Activated naive CD8-positive, alpha-beta T cell treated with anti-CD3 and anti-CD28 coated beads for 36 hours (primary cell): ENCODE measurements at regions not wholly inside any gene's neighbourhood (a gene's known extent, or its start where the extent isn't known, plus 50 kb on each side); places are given as distances from the start of the nearest gene placed in this dataset.
A peak's percentile ranks its signal among the peaks of the same experiment; 100 is the strongest.

Source experiments
- DNase-seq: peaks from one replicate; pipeline ENCODE4 v3.0.0; 2021
- H3K27ac Mint-ChIP-seq: one replicate; pipeline ENCODE4 v1.8.0; 2022; ENCODE audit warnings: mild to moderate bottlenecking, moderate library complexity, mixed read lengths
- H3K27me3 Mint-ChIP-seq: one replicate; pipeline ENCODE4 v1.8.0; 2022; ENCODE audit warnings: mild to moderate bottlenecking, mixed read lengths
- H3K36me3 Mint-ChIP-seq: one replicate; pipeline ENCODE4 v1.8.0; 2021; ENCODE audit warnings: mild to moderate bottlenecking, mixed read lengths
- H3K4me1 Mint-ChIP-seq: one replicate; pipeline ENCODE4 v1.8.0; 2021; ENCODE audit warnings: mixed read lengths
- H3K4me3 Mint-ChIP-seq: one replicate; pipeline ENCODE4 v1.8.0; 2022; ENCODE audit warnings: mild to moderate bottlenecking, moderate library complexity, mixed read lengths
- H3K9me3 Mint-ChIP-seq: one replicate; pipeline ENCODE4 v1.8.0; 2022; ENCODE audit warnings: mixed read lengths

- no peak for DNase-seq
- Mint-ChIP-seq H3K36me3 (no peaks in the 10 kb centered on the region), H3K27me3 (peaks cover 8% of the 10 kb centered on the region), H3K27ac (no peak overlapping the region), H3K4me1 (peaks cover 7% of the 10 kb centered on the region), H3K4me3 (no peak overlapping the region), H3K9me3 (no peaks in the 10 kb centered on the region)
Measured at GRCh38 chr16:85328676-85329058, 216.4 kb upstream of the CIBAR2 start.

GRCh38 chr16:85329059-85329812, 217.0 kb upstream of the CIBAR2 start:
- Mint-ChIP-seq H3K27ac (no peak overlapping the region), H3K27me3 (peaks cover 11% of the 10 kb centered on the region), H3K9me3 (no peaks in the 10 kb centered on the region), H3K36me3 (no peaks in the 10 kb centered on the region), H3K4me1 (peaks cover 7% of the 10 kb centered on the region), H3K4me3 (no peak overlapping the region)
- DNase-seq = no peak

- no peaks in the 10 kb centered on the region for H3K36me3 Mint-ChIP-seq
- no peak for DNase-seq
- H3K4me3 Mint-ChIP-seq = no peak overlapping the region
- H3K4me1 Mint-ChIP-seq = peaks cover 14% of the 10 kb centered on the region
- peaks cover 11% of the 10 kb centered on the region for H3K27me3 Mint-ChIP-seq
- no peak overlapping the region for H3K27ac Mint-ChIP-seq
- H3K9me3 Mint-ChIP-seq = no peaks in the 10 kb centered on the region
Measured at GRCh38 chr16:85330006-85330693, 217.9 kb upstream of the CIBAR2 start.

- DNase-seq = peak; percentile 26
- Mint-ChIP-seq H3K9me3 (no peaks in the 10 kb centered on the region), H3K27ac (no peak overlapping the region), H3K4me1 (peaks cover 19% of the 10 kb centered on the region), H3K27me3 (peaks cover 11% of the 10 kb centered on the region), H3K4me3 (no peak overlapping the region), H3K36me3 (no peaks in the 10 kb centered on the region)
Measured at GRCh38 chr16:85330694-85331188, 218.5 kb upstream of the CIBAR2 start.

GRCh38 chr16:85331688-85332087, 219.4 kb upstream of the CIBAR2 start:
- Mint-ChIP-seq H3K9me3 (no peaks in the 10 kb centered on the region), H3K36me3 (no peaks in the 10 kb centered on the region), H3K27ac (no peak overlapping the region), H3K27me3 (peaks cover 11% of the 10 kb centered on the region), H3K4me1 (peaks cover 19% of the 10 kb centered on the region), H3K4me3 (no peak overlapping the region)
- no peak for DNase-seq

GRCh38 chr16:85332175-85332574, 219.9 kb upstream of the CIBAR2 start:
- Mint-ChIP-seq H3K27ac (no peak overlapping the region), H3K4me1 (peaks cover 19% of the 10 kb centered on the region), H3K4me3 (no peak overlapping the region), H3K9me3 (no peaks in the 10 kb centered on the region), H3K36me3 (no peaks in the 10 kb centered on the region), H3K27me3 (peaks cover 11% of the 10 kb centered on the region)
- DNase-seq = no peak

- H3K4me1 Mint-ChIP-seq = peaks cover 19% of the 10 kb centered on the region
- H3K27ac Mint-ChIP-seq = no peak overlapping the region
- DNase-seq = no peak
- peaks cover 11% of the 10 kb centered on the region for H3K27me3 Mint-ChIP-seq
- no peak overlapping the region for H3K4me3 Mint-ChIP-seq
- no peaks in the 10 kb centered on the region for H3K9me3 Mint-ChIP-seq
- H3K36me3 Mint-ChIP-seq = no peaks in the 10 kb centered on the region
Measured at GRCh38 chr16:85333337-85333736, 221.1 kb upstream of the CIBAR2 start.

- Mint-ChIP-seq H3K27ac (no peak overlapping the region), H3K9me3 (no peaks in the 10 kb centered on the region), H3K4me3 (no peak overlapping the region), H3K27me3 (peaks cover 11% of the 10 kb centered on the region), H3K4me1 (peaks cover 19% of the 10 kb centered on the region), H3K36me3 (no peaks in the 10 kb centered on the region)
- DNase-seq = no peak
Measured at GRCh38 chr16:85333744-85334640, 221.7 kb upstream of the CIBAR2 start.

GRCh38 chr16:85334718-85335583, 222.7 kb upstream of the CIBAR2 start:
- H3K27ac Mint-ChIP-seq = peak overlapping the region; percentile 56

GRCh38 chr16:85335584-85336491, 223.6 kb upstream of the CIBAR2 start:
- H3K4me3 Mint-ChIP-seq = peak overlapping the region; percentile 72
- H3K27me3 Mint-ChIP-seq = peaks cover 4% of the 10 kb centered on the region
- DNase-seq = no peak
- H3K9me3 Mint-ChIP-seq = no peaks in the 10 kb centered on the region
- no peaks in the 10 kb centered on the region for H3K36me3 Mint-ChIP-seq
- peaks cover 12% of the 10 kb centered on the region for H3K4me1 Mint-ChIP-seq
- peak overlapping the region; percentile 56 for H3K27ac Mint-ChIP-seq

More at GRCh38 chr16:85334718-85335583, 222.7 kb upstream of the CIBAR2 start:
- H3K9me3 Mint-ChIP-seq = no peaks in the 10 kb centered on the region
- H3K4me3 Mint-ChIP-seq = peak overlapping the region; percentile 72
- peaks cover 10% of the 10 kb centered on the region for H3K27me3 Mint-ChIP-seq
- H3K4me1 Mint-ChIP-seq = peaks cover 17% of the 10 kb centered on the region
- DNase-seq = peak; percentile 27
- H3K36me3 Mint-ChIP-seq = no peaks in the 10 kb centered on the region

GRCh38 chr16:85337910-85338637, 225.8 kb upstream of the CIBAR2 start:
- Mint-ChIP-seq H3K27me3 (peaks cover 3% of the 10 kb centered on the region), H3K4me1 (peaks cover 12% of the 10 kb centered on the region), H3K27ac (no peak overlapping the region), H3K4me3 (no peak overlapping the region), H3K36me3 (no peaks in the 10 kb centered on the region), H3K9me3 (no peaks in the 10 kb centered on the region)
- no peak for DNase-seq

GRCh38 chr16:85338638-85338982, 226.3 kb upstream of the CIBAR2 start:
- Mint-ChIP-seq H3K36me3 (no peaks in the 10 kb centered on the region), H3K9me3 (no peaks in the 10 kb centered on the region), H3K4me3 (no peak overlapping the region), H3K4me1 (peaks cover 12% of the 10 kb centered on the region), H3K27me3 (peaks cover 3% of the 10 kb centered on the region), H3K27ac (no peak overlapping the region)
- DNase-seq = no peak
